GM18873 (cell line): ENCODE measurements at regions not wholly inside any gene's neighbourhood (a gene's known extent, or its start where the extent isn't known, plus 50 kb on each side); places are given as distances from the start of the nearest gene placed in this dataset.
"Not testable (repeated sequence)": the region's sequence is repeated elsewhere in the genome, so short reads cannot be mapped to it uniquely, and the experiment has no call there.

ENCODE experiments used
- ATAC-seq: cut with Tn5 transposase; IDR thresholded peaks from one replicate; pipeline ENCODE4 v1.9.1; 2021; ENCODE audit warnings: mild to moderate bottlenecking, moderate library complexity, moderate number of reproducible peaks; ENCODE audit not compliant: unreplicated experiment, low FRiP score

- ATAC-seq, result no peak
These were observed 558.2 kb upstream of the GNPDA2 start for GRCh38 chr4:45284400-45285085.

- no peak for ATAC-seq
These were observed 557.0 kb upstream of the GNPDA2 start for GRCh38 chr4:45283352-45283751.

GRCh38 chr4:45280121-45280520, 553.8 kb upstream of the GNPDA2 start:
- ATAC-seq, result no peak

- ATAC-seq, result no peak
These were observed 549.5 kb upstream of the GNPDA2 start for GRCh38 chr4:45275862-45276261.

GRCh38 chr4:45248106-45248505, 521.8 kb upstream of the GNPDA2 start:
- not testable (repeated sequence) for ATAC-seq

GRCh38 chr4:45241976-45242375, 515.6 kb upstream of the GNPDA2 start:
- ATAC-seq, result no peak

GRCh38 chr4:45229206-45229605, 502.9 kb upstream of the GNPDA2 start:
- no peak for ATAC-seq

- ATAC-seq, result no peak
These were observed 489.7 kb upstream of the GNPDA2 start for GRCh38 chr4:45215976-45216542.

GRCh38 chr4:45208476-45208875, 482.1 kb upstream of the GNPDA2 start:
- ATAC-seq, result not testable (repeated sequence)

GRCh38 chr4:45207864-45208331, 481.5 kb upstream of the GNPDA2 start:
- ATAC-seq, result not testable (repeated sequence)

- ATAC-seq, result not testable (repeated sequence)
These were observed 481.0 kb upstream of the GNPDA2 start for GRCh38 chr4:45207241-45207863.

- ATAC-seq, result no peak
These were observed 473.4 kb upstream of the GNPDA2 start for GRCh38 chr4:45199736-45200135.

- ATAC-seq, result no peak
These were observed 462.1 kb upstream of the GNPDA2 start for GRCh38 chr4:45188501-45188900.

- no peak for ATAC-seq
These were observed 459.9 kb upstream of the GNPDA2 start for GRCh38 chr4:45186249-45186648.

- ATAC-seq, result no peak
These were observed 457.5 kb upstream of the GNPDA2 start for GRCh38 chr4:45183905-45184304.

- no peak for ATAC-seq
These were observed 446.3 kb upstream of the GNPDA2 start for GRCh38 chr4:45172636-45173035.

- ATAC-seq, result no peak
These were observed 434.6 kb upstream of the GNPDA2 start for GRCh38 chr4:45160951-45161350.

GRCh38 chr4:45155081-45155777, 428.9 kb upstream of the GNPDA2 start:
- ATAC-seq, result no peak

- ATAC-seq, result no peak
These were observed 421.5 kb upstream of the GNPDA2 start for GRCh38 chr4:45147866-45148265.

- ATAC-seq, result no peak
These were observed 404.7 kb upstream of the GNPDA2 start for GRCh38 chr4:45131020-45131419.

GRCh38 chr4:45122406-45122805, 396.1 kb upstream of the GNPDA2 start:
- no peak for ATAC-seq
